SK-N-SH treated with all-trans-retinoic acid at 6 μM for 48 hours (cell line): ENCODE measurements at regions not wholly inside any gene's neighbourhood (a gene's known extent, or its start where the extent isn't known, plus 50 kb on each side); places are given as distances from the start of the nearest gene placed in this dataset.

Experiments used
- CREB5 ChIP-seq: fragments of 250-450 bp; sonication (Bioruptor Pico); IDR thresholded peaks from 2 replicates; pipeline ENCODE4 v1.5.1; 2020; ENCODE audit warnings: low read depth, mild to moderate bottlenecking, moderate library complexity
- POU6F1 ChIP-seq: fragments of 250-450 bp; sonication (Bioruptor Pico); IDR thresholded peaks from 2 replicates; pipeline ENCODE4 v1.8.0; 2021; ENCODE audit warnings: low read depth, mild to moderate bottlenecking, moderate library complexity, borderline replicate concordance

- TF ChIP-seq CREB5 (no peak), POU6F1 (no peak)
Observed at GRCh38 chr16:65540901-65541300, 419.0 kb upstream of the CDH11 start.
